ENCODE measurements at regions not wholly inside any gene's neighbourhood (a gene's known extent, or its start where the extent isn't known, plus 50 kb on each side); places are given as distances from the start of the nearest gene placed in this dataset.

- DNase-seq: no peak
- Histone ChIP-seq H3K36me3 (ENCODE audit: low read depth, missing control alignments) (no peaks in the 10 kb centered on the region), H3K27ac (no peak overlapping the region), H3K4me1 (no peaks in the 10 kb centered on the region), H3K4me3 (no peak overlapping the region), H3K9me3 (no peaks in the 10 kb centered on the region), H3K27me3 (no peaks in the 10 kb centered on the region)
- intact Hi-C loops (cut with DNase I; ENCODE audit: low total_unique reads): no loop called here
- TF ChIP-seq, protein P1, sequence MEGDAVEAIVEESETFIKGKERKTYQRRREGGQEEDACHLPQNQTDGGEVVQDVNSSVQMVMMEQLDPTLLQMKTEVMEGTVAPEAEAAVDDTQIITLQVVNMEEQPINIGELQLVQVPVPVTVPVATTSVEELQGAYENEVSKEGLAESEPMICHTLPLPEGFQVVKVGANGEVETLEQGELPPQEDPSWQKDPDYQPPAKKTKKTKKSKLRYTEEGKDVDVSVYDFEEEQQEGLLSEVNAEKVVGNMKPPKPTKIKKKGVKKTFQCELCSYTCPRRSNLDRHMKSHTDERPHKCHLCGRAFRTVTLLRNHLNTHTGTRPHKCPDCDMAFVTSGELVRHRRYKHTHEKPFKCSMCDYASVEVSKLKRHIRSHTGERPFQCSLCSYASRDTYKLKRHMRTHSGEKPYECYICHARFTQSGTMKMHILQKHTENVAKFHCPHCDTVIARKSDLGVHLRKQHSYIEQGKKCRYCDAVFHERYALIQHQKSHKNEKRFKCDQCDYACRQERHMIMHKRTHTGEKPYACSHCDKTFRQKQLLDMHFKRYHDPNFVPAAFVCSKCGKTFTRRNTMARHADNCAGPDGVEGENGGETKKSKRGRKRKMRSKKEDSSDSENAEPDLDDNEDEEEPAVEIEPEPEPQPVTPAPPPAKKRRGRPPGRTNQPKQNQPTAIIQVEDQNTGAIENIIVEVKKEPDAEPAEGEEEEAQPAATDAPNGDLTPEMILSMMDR (IDR thresholded peaks at IDR 0.05): no peak
Observed at GRCh38 chr4:63493265-63493664, 916.0 kb downstream of the TECRL start.

GRCh38 chr4:63492515-63492914 lies 916.7 kb downstream of the TECRL start:
- Histone ChIP-seq H3K4me1 (no peaks in the 10 kb centered on the region), H3K36me3 (ENCODE audit: low read depth, missing control alignments) (no peaks in the 10 kb centered on the region), H3K27ac (no peak overlapping the region), H3K27me3 (no peaks in the 10 kb centered on the region), H3K9me3 (no peaks in the 10 kb centered on the region), H3K4me3 (no peak overlapping the region)
- DNase-seq: no peak
- TF ChIP-seq, protein P1 (IDR thresholded peaks at IDR 0.05): no peak
- no peak for TF ChIP-seq POLR2A (IDR thresholded peaks at IDR 0.05)
- intact Hi-C loops (cut with DNase I; ENCODE audit: low total_unique reads): no loop called here

DNA sequence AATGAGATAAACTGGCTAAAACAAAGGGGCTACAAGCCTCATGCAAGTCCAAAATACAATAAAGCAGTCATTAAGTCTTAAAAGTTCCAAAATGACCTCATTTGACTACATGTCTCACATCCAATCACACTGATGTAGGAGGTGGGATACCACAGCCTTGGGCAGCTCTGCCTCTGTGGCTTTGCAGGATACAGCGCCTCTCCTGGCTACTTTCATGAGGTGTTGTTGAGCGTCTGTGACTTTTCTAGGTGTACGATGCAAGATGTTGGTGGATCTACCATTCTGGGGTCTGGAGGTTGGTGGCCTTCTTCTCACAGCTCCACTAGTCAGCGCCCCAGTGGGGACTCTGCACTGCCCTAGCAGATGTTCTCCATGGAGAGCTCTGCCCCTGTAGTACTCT lies 944.9 kb downstream of the TECRL start:
- no peaks in the 10 kb centered on the region for H3K36me3 ChIP-seq (ENCODE audit: low read depth, missing control alignments)
- DNase-seq: no peak
- intact Hi-C loops (cut with DNase I; ENCODE audit: low total_unique reads): no loop called here
- H3K27me3 ChIP-seq: no peaks in the 10 kb centered on the region
- 87 to 91% methylated on average over 4 of the region's 4 CpGs for WGBS, 2 donors
- no peak overlapping the region for H3K27ac ChIP-seq
- TF ChIP-seq POLR2A (IDR thresholded peaks at IDR 0.05): no peak
- TF ChIP-seq, protein P1 (IDR thresholded peaks at IDR 0.05): no peak
- no peaks in the 10 kb centered on the region for H3K9me3 ChIP-seq
- H3K4me3 ChIP-seq: no peak overlapping the region
- H3K4me1 ChIP-seq: no peaks in the 10 kb centered on the region

DNA sequence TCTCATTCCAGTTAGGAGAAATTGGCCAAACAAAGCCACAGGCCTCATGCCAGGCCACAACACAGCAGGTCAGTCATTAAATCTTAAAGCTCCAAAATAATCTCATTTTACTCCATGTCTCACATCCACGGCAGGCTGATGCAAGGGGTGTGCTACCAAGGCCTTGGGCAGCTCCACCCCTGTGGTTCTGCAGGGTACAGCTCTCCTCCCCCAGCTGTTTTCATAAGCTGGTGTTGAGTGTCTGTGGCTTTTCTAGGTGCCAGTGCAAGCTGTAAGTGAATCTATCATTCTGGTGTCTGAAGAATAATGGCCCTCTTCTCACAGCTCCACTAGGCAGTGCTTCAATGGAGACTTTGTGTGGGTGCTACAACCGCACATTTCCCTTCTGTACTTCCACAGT lies 949.2 kb downstream of the TECRL start:
- 77 to 81% methylated on average over 2 of the region's 2 CpGs for WGBS, 2 donors
- intact Hi-C loops (cut with DNase I; ENCODE audit: low total_unique reads): no loop called here
- no peak for DNase-seq

GRCh38 chr4:63459329-63459728 lies 949.9 kb downstream of the TECRL start:
- no peak for DNase-seq
- Histone ChIP-seq H3K9me3 (no peaks in the 10 kb centered on the region), H3K4me3 (no peak overlapping the region), H3K27ac (no peak overlapping the region), H3K4me1 (no peaks in the 10 kb centered on the region), H3K36me3 (ENCODE audit: low read depth, missing control alignments) (no peaks in the 10 kb centered on the region), H3K27me3 (no peaks in the 10 kb centered on the region)
- intact Hi-C loops (cut with DNase I; ENCODE audit: low total_unique reads): no loop called here
- no peak for TF ChIP-seq POLR2A (IDR thresholded peaks at IDR 0.05)
- TF ChIP-seq, protein P1 (IDR thresholded peaks at IDR 0.05): no peak
- 67 to 80% methylated on average over 2 of the region's 2 CpGs for WGBS, 2 donors

More for the DNA sequence above, 949.2 kb downstream of the TECRL start:
- no peak for TF ChIP-seq POLR2A (IDR thresholded peaks at IDR 0.05)
- TF ChIP-seq, protein P1 (IDR thresholded peaks at IDR 0.05): no peak
- H3K4me3 ChIP-seq: no peak overlapping the region
- H3K4me1 ChIP-seq: no peaks in the 10 kb centered on the region
- H3K27ac ChIP-seq: no peak overlapping the region
- no peaks in the 10 kb centered on the region for H3K36me3 ChIP-seq (ENCODE audit: low read depth, missing control alignments)
- H3K27me3 ChIP-seq: no peaks in the 10 kb centered on the region
- H3K9me3 ChIP-seq: no peaks in the 10 kb centered on the region

All from testis (tissue), 2 donors.